H9 (cell line): ENCODE measurements at regions not wholly inside any gene's neighbourhood (a gene's known extent, or its start where the extent isn't known, plus 50 kb on each side); places are given as distances from the start of the nearest gene placed in this dataset.

Experiments used
- DNase-seq: peaks from one replicate; pipeline ENCODE4 v3.0.0-alpha.2; 2017
- H2AFZ ChIP-seq: one replicate; pipeline ENCODE4 v1.6.1; 2013; ENCODE audit warnings: mild to moderate bottlenecking, low read length, control low read depth, moderate library complexity
- H2AK5ac ChIP-seq: 2 replicates; pipeline ENCODE4 v1.6.1; 2013; ENCODE audit warnings: low read length, control low read depth, mixed read lengths; ENCODE audit not compliant: insufficient read length
- H2BK120ac ChIP-seq: one replicate; pipeline ENCODE4 v1.6.1; 2013; ENCODE audit warnings: low read depth, mild to moderate bottlenecking, low read length, control low read depth, inconsistent platforms; ENCODE audit not compliant: poor library complexity, severe bottlenecking
- H2BK12ac ChIP-seq: 2 replicates; pipeline ENCODE4 v1.6.1; 2013; ENCODE audit warnings: low read length, control low read depth, mixed read lengths, low read depth; ENCODE audit not compliant: insufficient read length
- H2BK15ac ChIP-seq: 2 replicates; pipeline ENCODE4 v1.6.1; 2013; ENCODE audit warnings: low read depth, low read length, control low read depth
- H2BK20ac ChIP-seq: one replicate; pipeline ENCODE4 v1.6.1; 2013; ENCODE audit warnings: low read depth, mild to moderate bottlenecking, low read length, control low read depth, inconsistent platforms; ENCODE audit not compliant: poor library complexity, severe bottlenecking
- H2BK5ac ChIP-seq: 2 replicates; pipeline ENCODE4 v1.6.1; 2013; ENCODE audit warnings: low read length, control low read depth, mixed read lengths; ENCODE audit not compliant: insufficient read length
- H3K14ac ChIP-seq: 2 replicates; pipeline ENCODE4 v1.6.1; 2013; ENCODE audit warnings: low read length, control low read depth; ENCODE audit not compliant: insufficient read depth
- H3K18ac ChIP-seq: 2 replicates; pipeline ENCODE4 v1.6.1; 2013; ENCODE audit warnings: low read depth, mild to moderate bottlenecking, mixed read lengths, low read length, control low read depth; ENCODE audit not compliant: insufficient read length
- H3K23ac ChIP-seq: 2 replicates; pipeline ENCODE4 v1.6.1; 2013; ENCODE audit warnings: low read length, control low read depth, mixed read lengths, low read depth; ENCODE audit not compliant: insufficient read length
- H3K23me2 ChIP-seq: 2 replicates; pipeline ENCODE4 v1.6.1; 2013; ENCODE audit warnings: low read depth, mild to moderate bottlenecking, mixed read lengths, low read length, control low read depth; ENCODE audit not compliant: insufficient read length, poor library complexity, severe bottlenecking
- H3K27ac ChIP-seq: 2 replicates; pipeline ENCODE4 v1.5.1; 2013; ENCODE audit warnings: low read length, control low read depth, mixed read lengths, low read depth; ENCODE audit not compliant: insufficient read length
- H3K27me3 ChIP-seq: 2 replicates; pipeline ENCODE4 v1.6.1; 2013; ENCODE audit warnings: low read length, control low read depth, inconsistent platforms; ENCODE audit not compliant: insufficient read depth
- H3K4ac ChIP-seq: 2 replicates; pipeline ENCODE4 v1.6.1; 2013; ENCODE audit warnings: low read depth, mild to moderate bottlenecking, control low read depth, inconsistent platforms, low read length, moderate library complexity
- H3K4me1 ChIP-seq: 2 replicates; pipeline ENCODE4 v1.6.1; 2013; ENCODE audit warnings: low read length, control low read depth, inconsistent platforms; ENCODE audit not compliant: insufficient read depth
- H3K4me2 ChIP-seq: 2 replicates; pipeline ENCODE4 v1.6.1; 2013; ENCODE audit warnings: low read length, control low read depth, mixed read lengths; ENCODE audit not compliant: insufficient read length, insufficient read depth
- H3K56ac ChIP-seq: 2 replicates; pipeline ENCODE4 v1.6.1; 2013; ENCODE audit warnings: low read depth, mild to moderate bottlenecking, mixed read lengths, low read length, control low read depth; ENCODE audit not compliant: insufficient read length
- H3K79me1 ChIP-seq: 2 replicates; pipeline ENCODE4 v1.6.1; 2013; ENCODE audit warnings: low read depth, mild to moderate bottlenecking, moderate library complexity, low read length, control low read depth, inconsistent platforms; ENCODE audit not compliant: insufficient read depth, poor library complexity, severe bottlenecking
- H3K79me2 ChIP-seq: 2 replicates; pipeline ENCODE4 v1.6.1; 2013; ENCODE audit warnings: low read length, control low read depth, inconsistent platforms; ENCODE audit not compliant: insufficient read depth
- H3K9ac ChIP-seq: 2 replicates; pipeline ENCODE4 v1.6.1; 2013; ENCODE audit warnings: low read length, control low read depth, mixed read lengths; ENCODE audit not compliant: insufficient read length; ENCODE audit errors: extremely low read depth
- H3K9me3 ChIP-seq: one replicate; pipeline ENCODE4 v1.6.1; 2013; ENCODE audit warnings: low read depth, low read length, inconsistent platforms; ENCODE audit not compliant: control insufficient read depth
- H3T11ph ChIP-seq: one replicate; pipeline ENCODE4 v1.6.1; 2013; ENCODE audit warnings: mild to moderate bottlenecking, low read length, control low read depth, inconsistent platforms
- H4K20me1 ChIP-seq: one replicate; pipeline ENCODE4 v1.6.1; 2013; ENCODE audit not compliant: control insufficient read depth, insufficient read length, insufficient read depth
- H4K5ac ChIP-seq: 2 replicates; pipeline ENCODE4 v1.6.1; 2013; ENCODE audit warnings: low read depth, mild to moderate bottlenecking, mixed read lengths, low read length, control low read depth; ENCODE audit not compliant: insufficient read length
- H4K8ac ChIP-seq: replicated peaks from 2 replicates; pipeline ENCODE4 v1.6.1; 2013; ENCODE audit warnings: low read length, control low read depth, mixed read lengths, low read depth; ENCODE audit not compliant: insufficient read length
- H4K91ac ChIP-seq: 2 replicates; pipeline ENCODE4 v1.6.1; 2013; ENCODE audit warnings: low read depth, mild to moderate bottlenecking, moderate library complexity, mixed read lengths, low read length, control low read depth; ENCODE audit not compliant: insufficient read length
- H3K27ac Mint-ChIP-seq, 3 experiments: 2 replicates in 2 of 3; 3 replicates in 1 of 3; pipeline ENCODE4 v1.8.0; 2020 to 2021; ENCODE audit warnings: mixed read lengths in 3 of 3, mild to moderate bottlenecking in 1 of 3, moderate library complexity in 1 of 3
- H3K27me3 Mint-ChIP-seq: 2 replicates; pipeline ENCODE4 v1.8.0; 2021; ENCODE audit warnings: low read depth, mild to moderate bottlenecking, moderate library complexity, mixed read lengths
- H3K36me3 Mint-ChIP-seq, 3 experiments: 2 replicates in 2 of 3; 3 replicates in 1 of 3; pipeline ENCODE4 v1.8.0; 2020 to 2021; ENCODE audit warnings: low read depth in 3 of 3, mixed read lengths in 3 of 3; ENCODE audit not compliant: insufficient read depth in 1 of 3
- H3K4me1 Mint-ChIP-seq, 2 experiments: 2 replicates each; pipeline ENCODE4 v1.8.0; 2020; ENCODE audit warnings: mixed read lengths in 2 of 2
- H3K4me3 Mint-ChIP-seq, 2 experiments: 2 replicates in 1 of 2; 3 replicates in 1 of 2; pipeline ENCODE4 v1.8.0; 2020 to 2021; ENCODE audit warnings: mild to moderate bottlenecking in 2 of 2, mixed read lengths in 2 of 2, moderate library complexity in 1 of 2
- H3K9me3 Mint-ChIP-seq, 2 experiments: 2 replicates in 1 of 2; 3 replicates in 1 of 2; pipeline ENCODE4 v1.8.0; 2020; ENCODE audit warnings: mild to moderate bottlenecking in 2 of 2, mixed read lengths in 2 of 2, moderate library complexity in 1 of 2
- CTCF ChIP-seq: fragments of 200-600 bp; sonication (generic); conservative IDR thresholded peaks from 3 replicates; pipeline ENCODE4 v1.8.0; 2021; ENCODE audit warnings: antibody characterized with exemption, mild to moderate bottlenecking
- WGBS: extraction: QIAGEN DNeasy Blood & Tissue Kit; methylation state at CpG from one replicate; pipeline ENCODE4 v1.1.7; 2013; ENCODE audit warnings: missing lambda C conversion rate, low lambda C conversion rate, mixed read lengths; ENCODE audit not compliant: insufficient read length; ENCODE audit errors: extremely low coverage; 5-methylcytosine and 5-hydroxymethylcytosine counted together

DNA sequence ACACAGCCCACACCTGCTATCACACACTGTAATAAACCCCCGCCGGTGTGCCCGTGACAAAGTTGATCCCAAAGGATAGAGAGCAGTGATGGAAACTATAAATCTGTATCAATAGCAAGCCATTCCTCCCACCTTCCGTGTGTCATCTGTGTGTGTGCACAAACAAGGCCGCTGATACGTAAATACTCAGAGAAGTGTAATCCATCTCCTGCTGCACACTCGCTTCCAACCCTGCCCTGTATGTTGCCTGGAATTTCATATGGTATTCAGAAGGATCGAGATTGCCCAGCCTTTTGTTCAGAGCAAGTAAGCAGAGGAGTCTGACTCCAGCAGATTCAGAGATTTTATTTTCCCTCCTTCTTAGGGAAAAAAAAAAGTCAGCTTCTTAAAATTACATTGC, 581.1 kb upstream of the ZFHX3 start:
- Histone ChIP-seq H2BK12ac (no peak overlapping the region), H3K9me3 (no peaks in the 10 kb centered on the region), H2BK120ac (no peak overlapping the region), H4K5ac (no peak overlapping the region), H2AFZ (no peak overlapping the region), H3K79me1 (no peaks in the 10 kb centered on the region), H3K4ac (no peak overlapping the region), H2AK5ac (no peak overlapping the region), H4K20me1 (no peaks in the 10 kb centered on the region), H3K18ac (no peak overlapping the region), H3K56ac (no peak overlapping the region), H4K91ac (no peak overlapping the region), H3K27ac (no peak overlapping the region), H3K4me1 (no peaks in the 10 kb centered on the region), H2BK15ac (no peak overlapping the region), H3K9ac (no peak overlapping the region), H2BK20ac (no peak overlapping the region), H3K27me3 (no peaks in the 10 kb centered on the region), H3T11ph (no peak overlapping the region), H3K14ac (no peak overlapping the region), H3K79me2 (no peaks in the 10 kb centered on the region), H3K4me2 (no peak overlapping the region), H3K23me2 (no peaks in the 10 kb centered on the region), H2BK5ac (no peak overlapping the region), H4K8ac (no peak overlapping the region), H3K23ac (no peak overlapping the region)
- TF ChIP-seq CTCF, result no peak
- Mint-ChIP-seq H3K4me3 (no peak overlapping the region), H3K4me1 (no peaks in the 10 kb centered on the region), H3K9me3 (peaks cover 5 to 6% of the 10 kb centered on the region in 2 experiments; a peak in 3 of 5 replicates), H3K27me3 (no peaks in the 10 kb centered on the region), H3K27ac (no peak overlapping the region), H3K36me3 (peaks cover 0 to 5% (median 0%) of the 10 kb centered on the region in 3 experiments; a peak in 2 of 7 replicates)
- WGBS, result no CpG with 5 or more reads among the region's 8 CpGs
- no peak for DNase-seq
